ENCODE measurements at regions not wholly inside any gene's neighbourhood (a gene's known extent, or its start where the extent isn't known, plus 50 kb on each side); places are given as distances from the start of the nearest gene placed in this dataset.

DNA sequence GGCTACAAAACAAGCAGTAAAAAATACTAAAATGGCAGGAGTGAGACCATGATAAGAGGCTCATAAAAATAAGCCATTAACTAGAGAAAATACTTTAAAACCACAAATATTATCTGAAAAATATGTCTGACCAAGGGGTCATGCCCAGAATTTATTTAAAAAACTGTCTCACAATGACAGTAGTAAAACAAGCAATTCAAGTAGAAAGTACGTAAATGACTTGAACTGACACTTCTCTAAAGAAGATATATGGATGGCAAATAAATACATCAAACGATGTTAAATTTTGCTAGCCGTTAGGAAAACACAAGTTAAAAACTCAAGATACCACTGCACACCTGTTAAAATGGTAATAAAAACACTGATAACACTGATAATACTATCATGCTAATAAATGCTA, 353.9 kb upstream of the GRAMD2B start:
- H3K27ac Mint-ChIP-seq = no peak overlapping the region
- no peak for DNase-seq (ENCODE audit: low spot score)

DNA sequence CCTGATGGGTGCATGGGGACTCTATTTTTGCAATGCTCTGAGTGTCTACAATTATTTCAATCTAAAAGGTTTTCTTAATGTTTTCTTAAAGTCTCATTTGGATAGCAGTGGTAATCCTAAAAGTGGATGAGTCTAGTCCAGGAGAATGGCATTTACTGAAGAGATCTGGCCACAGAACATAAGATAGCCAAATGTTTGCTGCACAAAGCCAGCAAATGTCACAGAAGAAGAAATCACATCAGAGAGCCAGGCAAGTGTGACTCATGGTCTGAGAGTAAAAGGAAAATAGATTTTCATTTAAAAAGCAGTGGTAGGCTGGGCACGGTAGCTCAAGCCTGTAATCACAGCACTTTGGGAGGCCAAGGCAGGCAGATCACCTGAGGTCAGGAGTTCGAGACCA, 352.7 kb upstream of the GRAMD2B start:
- no peaks in the 10 kb centered on the region for H3K4me1 ChIP-seq
- TF ChIP-seq EZH2phosphoT487 (IDR thresholded peaks at IDR 0.05) (no peak), EZH2 (IDR thresholded peaks at IDR 0.05) (no peak)
- TF ChIP-seq, protein P1, sequence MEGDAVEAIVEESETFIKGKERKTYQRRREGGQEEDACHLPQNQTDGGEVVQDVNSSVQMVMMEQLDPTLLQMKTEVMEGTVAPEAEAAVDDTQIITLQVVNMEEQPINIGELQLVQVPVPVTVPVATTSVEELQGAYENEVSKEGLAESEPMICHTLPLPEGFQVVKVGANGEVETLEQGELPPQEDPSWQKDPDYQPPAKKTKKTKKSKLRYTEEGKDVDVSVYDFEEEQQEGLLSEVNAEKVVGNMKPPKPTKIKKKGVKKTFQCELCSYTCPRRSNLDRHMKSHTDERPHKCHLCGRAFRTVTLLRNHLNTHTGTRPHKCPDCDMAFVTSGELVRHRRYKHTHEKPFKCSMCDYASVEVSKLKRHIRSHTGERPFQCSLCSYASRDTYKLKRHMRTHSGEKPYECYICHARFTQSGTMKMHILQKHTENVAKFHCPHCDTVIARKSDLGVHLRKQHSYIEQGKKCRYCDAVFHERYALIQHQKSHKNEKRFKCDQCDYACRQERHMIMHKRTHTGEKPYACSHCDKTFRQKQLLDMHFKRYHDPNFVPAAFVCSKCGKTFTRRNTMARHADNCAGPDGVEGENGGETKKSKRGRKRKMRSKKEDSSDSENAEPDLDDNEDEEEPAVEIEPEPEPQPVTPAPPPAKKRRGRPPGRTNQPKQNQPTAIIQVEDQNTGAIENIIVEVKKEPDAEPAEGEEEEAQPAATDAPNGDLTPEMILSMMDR (IDR thresholded peaks at IDR 0.05) = no peak

More for the DNA sequence above, 353.9 kb upstream of the GRAMD2B start:
- Mint-ChIP-seq H3K27me3 (ENCODE audit: insufficient read depth, low read depth) (peaks cover 10% of the 10 kb centered on the region), H3K9me3 (peaks cover 33% of the 10 kb centered on the region), H3K4me1 (no peaks in the 10 kb centered on the region), H3K36me3 (peaks cover 2% of the 10 kb centered on the region), H3K4me3 (no peak overlapping the region)
- TF ChIP-seq EZH2 (IDR thresholded peaks at IDR 0.05) = no peak
- TF ChIP-seq, protein P1 (IDR thresholded peaks at IDR 0.05) = no peak
- no peak for TF ChIP-seq EZH2phosphoT487 (IDR thresholded peaks at IDR 0.05)
- no peaks in the 10 kb centered on the region for H3K79me2 ChIP-seq (ENCODE audit: low read depth)
- no peak overlapping the region for H3K9ac ChIP-seq
- peaks cover 3% of the 10 kb centered on the region for H3K9me3 ChIP-seq (ENCODE audit: low read depth)
- no peak overlapping the region for H3K4me2 ChIP-seq
- no peaks in the 10 kb centered on the region for H4K20me1 ChIP-seq (ENCODE audit: low read depth)
- H3K27ac ChIP-seq = no peak overlapping the region
- H3K36me3 ChIP-seq = no peaks in the 10 kb centered on the region
- H3F3A ChIP-seq (ENCODE audit: low read depth) = no peaks in the 10 kb centered on the region
- H3K27me3 ChIP-seq = no peaks in the 10 kb centered on the region
- no peaks in the 10 kb centered on the region for H3K4me1 ChIP-seq
- H3K4me3 ChIP-seq = no peak overlapping the region
- no peak overlapping the region for H2AFZ ChIP-seq (replicated peaks)

DNA sequence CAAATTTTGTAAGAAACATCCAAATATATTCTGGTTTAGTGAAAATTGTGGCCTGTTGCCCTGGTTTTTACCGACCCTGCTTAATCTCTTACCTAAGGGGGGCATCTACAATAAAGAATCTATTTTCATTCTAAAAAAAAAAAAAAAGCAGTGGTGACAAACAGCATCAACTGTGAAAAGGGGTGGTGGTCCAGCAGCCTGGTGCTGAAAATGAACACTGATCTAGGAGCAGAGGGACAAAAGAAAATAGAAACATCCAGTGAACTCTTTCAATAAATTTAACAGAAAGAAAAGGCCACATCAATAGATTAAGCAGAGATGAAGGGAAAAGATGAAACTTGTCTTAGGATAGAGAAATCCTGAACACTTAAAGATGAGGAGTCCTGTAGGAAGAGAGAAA, 348.7 kb upstream of the GRAMD2B start:
- no peaks in the 10 kb centered on the region for H3K4me1 ChIP-seq

More for the DNA sequence above, 352.7 kb upstream of the GRAMD2B start:
- peaks cover 33% of the 10 kb centered on the region for H3K9me3 Mint-ChIP-seq
- no peak overlapping the region for H3K9ac ChIP-seq
- no peaks in the 10 kb centered on the region for H4K20me1 ChIP-seq (ENCODE audit: low read depth)
- H3K36me3 Mint-ChIP-seq = peaks cover 2% of the 10 kb centered on the region
- H3K27me3 Mint-ChIP-seq (ENCODE audit: insufficient read depth, low read depth) = peaks cover 9% of the 10 kb centered on the region
- H3K27ac Mint-ChIP-seq = no peak overlapping the region
- H3K79me2 ChIP-seq (ENCODE audit: low read depth) = no peaks in the 10 kb centered on the region
- H3K4me3 Mint-ChIP-seq = no peak overlapping the region
- no peaks in the 10 kb centered on the region for H3K4me1 Mint-ChIP-seq
- no peak overlapping the region for H3K27ac ChIP-seq
- no peak overlapping the region for H3K4me2 ChIP-seq
- H3K36me3 ChIP-seq = no peaks in the 10 kb centered on the region
- H3F3A ChIP-seq (ENCODE audit: low read depth) = no peaks in the 10 kb centered on the region
- DNase-seq (ENCODE audit: low spot score) = no peak
- H2AFZ ChIP-seq (replicated peaks) = no peak overlapping the region
- H3K9me3 ChIP-seq (ENCODE audit: low read depth) = peaks cover 3% of the 10 kb centered on the region
- H3K4me3 ChIP-seq = no peak overlapping the region
- H3K27me3 ChIP-seq = no peaks in the 10 kb centered on the region

More for the DNA sequence above, 348.7 kb upstream of the GRAMD2B start:
- Mint-ChIP-seq H3K9me3 (peaks cover 28% of the 10 kb centered on the region), H3K27me3 (ENCODE audit: insufficient read depth, low read depth) (peaks cover 3% of the 10 kb centered on the region), H3K36me3 (peaks cover 2% of the 10 kb centered on the region), H3K27ac (no peak overlapping the region), H3K4me3 (no peak overlapping the region), H3K4me1 (no peaks in the 10 kb centered on the region)
- Histone ChIP-seq H3K27me3 (no peaks in the 10 kb centered on the region), H2AFZ (replicated peaks) (no peak overlapping the region), H3K79me2 (ENCODE audit: low read depth) (no peaks in the 10 kb centered on the region), H3K4me2 (no peak overlapping the region), H3K36me3 (no peaks in the 10 kb centered on the region), H3F3A (ENCODE audit: low read depth) (no peaks in the 10 kb centered on the region), H3K9me3 (ENCODE audit: low read depth) (peaks cover 3% of the 10 kb centered on the region), H3K9ac (no peak overlapping the region), H3K27ac (no peak overlapping the region), H3K4me3 (no peak overlapping the region), H4K20me1 (ENCODE audit: low read depth) (no peaks in the 10 kb centered on the region)
- TF ChIP-seq EZH2phosphoT487 (IDR thresholded peaks at IDR 0.05) (no peak), EZH2 (IDR thresholded peaks at IDR 0.05) (no peak)
- TF ChIP-seq, protein P1 (IDR thresholded peaks at IDR 0.05) = no peak
- DNase-seq (ENCODE audit: low spot score) = no peak
